ENCODE measurements at regions not wholly inside any gene's neighbourhood (a gene's known extent, or its start where the extent isn't known, plus 50 kb on each side); places are given as distances from the start of the nearest gene placed in this dataset.

GRCh38 chr14:62373944-62374343 is 611.7 kb downstream of the SNAPC1 start:
- DNase-seq (ENCODE audit: low read depth in 3 of 3) = no peak

- DNase-seq (ENCODE audit: low read depth in 3 of 3) = no peak
These were observed 615.8 kb downstream of the SNAPC1 start for GRCh38 chr14:62378057-62378456.

- no peak for DNase-seq (ENCODE audit: low read depth in 3 of 3)
These were observed 619.3 kb downstream of the SNAPC1 start for GRCh38 chr14:62381311-62382070.

GRCh38 chr14:62409169-62409568 is 636.1 kb downstream of the KCNH5 start:
- no peak for DNase-seq (ENCODE audit: low read depth in 3 of 3)

DNA sequence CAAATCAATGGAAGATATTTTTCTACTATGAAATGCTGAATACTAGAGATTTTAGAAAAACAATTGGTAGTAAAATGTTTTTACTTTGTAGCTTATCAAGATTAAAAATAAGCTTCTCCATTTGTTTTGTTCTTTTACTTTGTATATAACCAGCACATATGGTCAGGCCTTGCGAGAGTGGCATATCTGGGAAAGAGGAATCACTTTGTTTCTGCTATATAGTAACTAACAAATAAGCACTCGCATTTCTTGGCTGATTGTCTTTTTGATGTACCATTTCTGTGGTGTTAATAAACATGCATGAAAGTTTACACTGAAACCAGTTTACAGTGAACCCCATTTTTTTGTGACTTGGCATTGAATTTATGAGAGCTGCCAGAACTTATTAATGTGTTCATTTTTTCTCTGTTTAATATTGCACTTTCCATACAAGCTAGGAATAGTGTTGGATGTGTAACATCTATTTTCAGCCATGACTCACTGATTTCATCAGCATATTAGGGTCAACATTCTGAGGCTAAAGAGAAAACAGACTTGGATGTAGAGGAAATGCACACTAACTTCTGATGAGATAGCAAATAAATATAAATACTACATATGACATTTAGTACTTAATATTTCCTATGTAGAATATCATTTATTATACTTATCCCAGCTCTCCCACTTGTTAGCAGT is 635.5 kb downstream of the KCNH5 start:
- DNase-seq (ENCODE audit: low read depth in 3 of 3) = no peak

GRCh38 chr14:62420847-62421246 is 624.4 kb downstream of the KCNH5 start:
- no peak for DNase-seq (ENCODE audit: low read depth in 3 of 3)

DNA sequence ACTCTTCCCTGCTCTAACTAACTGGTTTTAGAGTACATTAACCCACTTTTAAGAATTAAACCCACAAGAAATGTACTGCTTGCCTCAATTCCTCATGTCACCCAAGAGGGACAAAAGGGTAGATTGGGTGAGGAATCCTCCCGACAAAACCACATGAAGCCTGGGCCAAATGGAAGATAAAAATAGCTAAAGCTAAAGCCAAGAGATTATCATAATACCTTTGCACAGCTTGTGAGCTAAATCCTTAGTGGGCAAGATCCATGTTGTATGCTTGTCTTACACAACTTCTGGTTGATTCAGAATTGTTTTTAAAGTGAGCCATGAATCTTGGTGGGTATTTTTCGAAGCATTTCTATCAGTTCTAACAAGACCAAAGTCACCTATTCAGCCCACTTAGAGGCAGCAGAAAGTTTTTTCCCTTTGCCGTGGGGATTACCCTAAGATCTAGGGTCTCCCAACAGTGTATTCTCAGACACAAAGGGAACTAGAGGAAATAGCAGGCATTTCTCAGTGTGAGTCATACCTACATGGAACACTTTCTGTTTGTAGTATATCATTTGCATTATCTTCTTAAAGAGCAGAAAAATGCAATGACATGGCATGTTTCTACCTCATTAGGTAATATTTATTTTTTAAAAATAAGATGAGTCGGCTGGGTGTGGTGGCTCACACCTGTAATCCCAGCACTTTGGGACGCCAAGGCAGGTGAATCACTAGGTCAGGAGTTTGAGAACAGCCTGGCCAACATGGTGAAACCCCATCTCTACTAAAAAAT is 616.6 kb downstream of the KCNH5 start:
- no peak for DNase-seq (ENCODE audit: low read depth in 3 of 3)

- DNase-seq (ENCODE audit: low read depth in 3 of 3) = no peak
These were observed 615.6 kb downstream of the KCNH5 start for GRCh38 chr14:62429683-62430082.

DNA sequence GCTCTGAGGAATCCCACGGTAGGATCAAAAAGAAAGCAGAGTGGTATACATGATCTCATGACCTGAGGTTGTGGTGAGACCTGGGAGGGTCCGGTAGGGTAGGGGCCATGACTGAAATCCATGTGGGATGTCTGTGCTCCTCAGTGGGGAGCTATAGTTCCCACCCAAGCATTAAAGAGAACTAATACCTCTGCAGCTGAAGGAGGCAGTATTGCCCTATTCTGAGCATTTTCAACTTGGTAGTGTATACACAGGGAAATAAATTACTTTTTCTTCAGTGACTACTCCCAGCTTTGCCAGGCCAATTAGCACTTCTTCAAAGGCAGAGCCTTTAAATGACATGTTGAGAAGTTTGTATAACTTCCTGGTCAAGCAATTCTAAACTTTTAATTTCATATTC is 613.8 kb downstream of the KCNH5 start:
- no peak for DNase-seq (ENCODE audit: low read depth in 3 of 3)

GRCh38 chr14:62432955-62433354 is 612.3 kb downstream of the KCNH5 start:
- DNase-seq (ENCODE audit: low read depth in 3 of 3) = no peak

DNA sequence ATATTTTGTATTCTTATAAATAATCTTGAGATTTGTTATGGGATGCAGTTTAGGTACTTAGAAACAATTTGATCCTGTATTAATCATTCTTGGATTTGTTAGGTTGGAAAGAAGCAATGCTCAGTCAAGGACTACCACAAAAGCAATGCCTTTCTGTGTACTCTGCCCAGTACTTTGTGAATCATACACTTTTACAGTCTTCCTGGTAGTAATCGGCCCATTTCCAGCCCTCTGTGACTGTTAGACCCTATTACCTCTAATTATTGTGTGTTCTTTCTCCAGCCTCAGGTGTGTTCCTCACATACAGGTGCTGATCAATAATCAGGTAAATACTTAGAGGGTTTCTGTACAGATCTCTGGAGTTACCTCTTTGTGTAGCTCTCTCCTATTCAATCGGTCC is 609.0 kb downstream of the KCNH5 start:
- no peak for DNase-seq (ENCODE audit: low read depth in 3 of 3)

DNA sequence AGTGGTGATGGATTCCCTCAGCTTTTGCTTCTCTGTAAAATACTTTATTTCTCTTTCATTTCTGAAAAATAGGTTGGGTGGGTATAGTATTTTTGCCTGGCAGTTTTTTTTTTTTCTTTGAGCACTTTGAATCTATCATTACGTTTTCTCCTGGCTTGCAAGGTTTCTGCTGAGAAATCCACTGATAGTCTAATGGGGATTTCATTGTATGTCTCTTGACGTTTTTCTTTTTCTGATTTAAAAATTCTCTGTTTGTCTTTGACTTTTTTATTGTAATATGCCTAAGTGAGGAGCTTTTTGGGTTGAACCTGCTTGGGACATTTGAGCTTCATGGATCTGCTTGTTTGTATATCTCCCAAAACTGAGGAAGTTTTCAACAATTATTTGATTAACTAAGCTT is 606.0 kb downstream of the KCNH5 start:
- DNase-seq (ENCODE audit: low read depth in 3 of 3) = no peak

- no peak for DNase-seq (ENCODE audit: low read depth in 3 of 3)
These were observed 601.5 kb downstream of the KCNH5 start for GRCh38 chr14:62443796-62444195.

- no peak for DNase-seq (ENCODE audit: low read depth in 3 of 3)
These were observed 599.7 kb downstream of the KCNH5 start for GRCh38 chr14:62445570-62445969.

- DNase-seq (ENCODE audit: low read depth in 3 of 3) = no peak
These were observed 594.0 kb downstream of the KCNH5 start for GRCh38 chr14:62451221-62451620.

- no peak for DNase-seq (ENCODE audit: low read depth in 3 of 3)
These were observed 592.0 kb downstream of the KCNH5 start for GRCh38 chr14:62453226-62453625.

GRCh38 chr14:62455446-62455845 is 589.8 kb downstream of the KCNH5 start:
- DNase-seq (ENCODE audit: low read depth in 3 of 3) = no peak

DNA sequence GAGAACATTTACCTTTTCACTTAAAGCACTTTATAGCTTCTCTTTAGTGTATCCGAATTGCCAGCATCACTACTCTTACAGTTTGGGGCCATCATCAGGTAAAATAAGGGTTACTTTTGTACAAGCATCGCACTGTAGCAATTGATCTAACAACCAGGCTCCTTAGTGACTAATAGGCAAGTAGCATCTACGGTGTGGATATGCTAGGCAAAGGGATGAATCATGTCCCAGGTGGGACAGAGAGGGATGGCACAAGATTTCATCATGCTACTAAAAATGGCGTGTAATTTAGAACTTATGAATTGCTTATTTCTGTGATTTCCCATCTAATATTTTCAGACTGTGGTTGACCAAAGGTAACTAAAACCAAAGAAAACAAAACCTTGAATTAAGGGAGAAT is 582.3 kb downstream of the KCNH5 start:
- DNase-seq (ENCODE audit: low read depth in 3 of 3) = no peak

GRCh38 chr14:62468946-62469345 is 576.3 kb downstream of the KCNH5 start:
- no peak for DNase-seq (ENCODE audit: low read depth in 3 of 3)

DNA sequence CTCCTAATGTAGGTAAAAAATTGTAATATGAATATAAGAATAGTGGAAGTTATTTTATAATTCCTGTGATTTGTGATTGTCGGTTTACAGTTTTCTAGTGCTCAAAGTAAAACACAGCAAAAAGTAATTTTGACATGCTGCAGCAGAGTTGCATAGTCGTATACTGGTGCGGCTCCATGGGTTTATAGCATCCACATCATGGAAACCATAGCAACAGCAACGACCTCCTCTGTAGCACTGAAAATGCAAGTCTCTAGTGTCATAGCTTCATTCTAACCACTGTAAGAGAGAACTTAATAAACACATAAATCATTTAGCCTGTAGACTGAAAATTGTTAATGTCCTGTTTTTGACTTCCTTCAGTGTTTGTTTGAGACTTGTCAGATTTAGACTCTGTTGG is 574.3 kb downstream of the KCNH5 start:
- DNase-seq (ENCODE audit: low read depth in 3 of 3) = no peak

DNA sequence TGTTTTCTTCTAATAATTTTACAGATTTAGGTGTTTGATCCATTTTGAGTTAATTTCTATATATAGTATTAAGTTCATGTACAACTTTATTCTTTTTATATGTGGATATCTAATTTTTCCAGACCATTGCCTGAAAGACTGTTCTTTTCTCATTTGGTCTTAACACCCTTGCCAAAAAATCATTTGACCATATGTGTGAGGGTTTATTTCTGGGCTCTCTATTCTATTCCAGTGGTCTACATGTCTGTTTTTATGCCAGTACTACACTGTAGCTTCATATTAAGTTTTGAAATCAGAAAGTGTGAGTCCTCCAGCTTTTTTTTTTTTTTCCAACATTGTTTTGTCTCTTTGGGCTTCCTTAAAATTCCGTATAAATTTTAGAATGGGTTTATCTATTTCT is 554.1 kb downstream of the KCNH5 start:
- DNase-seq (ENCODE audit: low read depth in 3 of 3) = no peak

DNA sequence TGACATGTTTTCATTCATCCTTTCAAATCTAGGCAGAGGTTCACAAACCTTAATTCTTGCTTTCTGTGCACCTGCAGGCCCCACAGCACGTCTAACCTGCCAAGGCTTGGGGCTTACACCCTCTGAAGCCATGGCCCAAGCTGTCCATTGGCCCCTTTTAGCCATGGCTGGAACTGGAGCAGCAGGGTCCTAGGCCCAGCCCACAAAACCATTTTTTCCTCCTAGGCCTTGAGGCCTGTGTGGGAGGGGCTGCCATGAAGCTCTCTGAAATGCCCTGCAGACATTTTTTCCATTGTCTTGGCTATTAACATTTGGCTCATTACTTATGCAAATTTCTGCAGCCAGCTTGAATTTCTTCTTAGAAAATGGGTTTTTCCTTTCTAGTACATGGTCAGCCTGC is 547.5 kb downstream of the KCNH5 start:
- no peak for DNase-seq (ENCODE audit: low read depth in 3 of 3)
